ENCODE measurements at regions not wholly inside any gene's neighbourhood (a gene's known extent, or its start where the extent isn't known, plus 50 kb on each side); places are given as distances from the start of the nearest gene placed in this dataset.

GRCh38 chr9:81465468-81466011 lies 223.8 kb downstream of the TLE1 start:
- Histone ChIP-seq H3K9ac (ENCODE audit: low read length) (no peak overlapping the region), H3K36me3 (ENCODE audit: insufficient read depth, low read length) (no peaks in the 10 kb centered on the region), H3K27me3 (ENCODE audit: control insufficient read depth in 1 of 2, insufficient read depth in 2 of 2, low read length in 2 of 2) (no peaks in the 10 kb centered on the region), H3K9me3 (ENCODE audit: low read length) (no peaks in the 10 kb centered on the region), H3K27ac (ENCODE audit: low read depth, low read length) (no peak overlapping the region), H3K4me3 (ENCODE audit: low read depth in 1 of 2, low read length in 2 of 2) (no peak overlapping the region), H3K4me1 (ENCODE audit: insufficient read depth, low read length) (peaks cover 7% of the 10 kb centered on the region)

- Histone ChIP-seq H3K27ac (ENCODE audit: low read depth, low read length) (no peak overlapping the region), H3K9me3 (ENCODE audit: low read length) (no peaks in the 10 kb centered on the region), H3K36me3 (ENCODE audit: insufficient read depth, low read length) (no peaks in the 10 kb centered on the region), H3K9ac (ENCODE audit: low read length) (no peak overlapping the region), H3K27me3 (ENCODE audit: control insufficient read depth in 1 of 2, insufficient read depth in 2 of 2, low read length in 2 of 2) (no peaks in the 10 kb centered on the region), H3K4me1 (ENCODE audit: insufficient read depth, low read length) (peaks cover 7% of the 10 kb centered on the region), H3K4me3 (ENCODE audit: low read depth in 1 of 2, low read length in 2 of 2) (no peak overlapping the region)
These were observed 226.5 kb downstream of the TLE1 start for GRCh38 chr9:81462801-81463200.

- no peaks in the 10 kb centered on the region for H3K27me3 ChIP-seq (ENCODE audit: control insufficient read depth in 1 of 2, insufficient read depth in 2 of 2, low read length in 2 of 2)
- no peak overlapping the region for H3K4me3 ChIP-seq (ENCODE audit: low read depth in 1 of 2, low read length in 2 of 2)
- peaks cover 7% of the 10 kb centered on the region for H3K4me1 ChIP-seq (ENCODE audit: insufficient read depth, low read length)
- H3K27ac ChIP-seq (ENCODE audit: low read depth, low read length): no peak overlapping the region
- no peaks in the 10 kb centered on the region for H3K9me3 ChIP-seq (ENCODE audit: low read length)
- no peaks in the 10 kb centered on the region for H3K36me3 ChIP-seq (ENCODE audit: insufficient read depth, low read length)
- H3K9ac ChIP-seq (ENCODE audit: low read length): no peak overlapping the region
These were observed 228.2 kb downstream of the TLE1 start for GRCh38 chr9:81461196-81461595.

GRCh38 chr9:81460693-81461092 lies 228.7 kb downstream of the TLE1 start:
- Histone ChIP-seq H3K4me3 (ENCODE audit: low read depth in 1 of 2, low read length in 2 of 2) (no peak overlapping the region), H3K9ac (ENCODE audit: low read length) (no peak overlapping the region), H3K27ac (ENCODE audit: low read depth, low read length) (no peak overlapping the region), H3K27me3 (ENCODE audit: control insufficient read depth in 1 of 2, insufficient read depth in 2 of 2, low read length in 2 of 2) (no peaks in the 10 kb centered on the region), H3K4me1 (ENCODE audit: insufficient read depth, low read length) (peaks cover 5% of the 10 kb centered on the region), H3K9me3 (ENCODE audit: low read length) (no peaks in the 10 kb centered on the region), H3K36me3 (ENCODE audit: insufficient read depth, low read length) (no peaks in the 10 kb centered on the region)

GRCh38 chr9:81459591-81459990 lies 229.8 kb downstream of the TLE1 start:
- no peaks in the 10 kb centered on the region for H3K4me1 ChIP-seq (ENCODE audit: insufficient read depth, low read length)
- H3K4me3 ChIP-seq (ENCODE audit: low read depth in 1 of 2, low read length in 2 of 2): no peak overlapping the region
- H3K36me3 ChIP-seq (ENCODE audit: insufficient read depth, low read length): no peaks in the 10 kb centered on the region
- no peak overlapping the region for H3K9ac ChIP-seq (ENCODE audit: low read length)
- no peak overlapping the region for H3K27ac ChIP-seq (ENCODE audit: low read depth, low read length)
- no peaks in the 10 kb centered on the region for H3K27me3 ChIP-seq (ENCODE audit: control insufficient read depth in 1 of 2, insufficient read depth in 2 of 2, low read length in 2 of 2)
- H3K9me3 ChIP-seq (ENCODE audit: low read length): no peaks in the 10 kb centered on the region

GRCh38 chr9:81456431-81457006 lies 232.8 kb downstream of the TLE1 start:
- Histone ChIP-seq H3K9ac (ENCODE audit: low read length) (no peak overlapping the region), H3K4me1 (ENCODE audit: insufficient read depth, low read length) (no peaks in the 10 kb centered on the region), H3K4me3 (ENCODE audit: low read depth in 1 of 2, low read length in 2 of 2) (no peak overlapping the region), H3K36me3 (ENCODE audit: insufficient read depth, low read length) (no peaks in the 10 kb centered on the region), H3K27ac (ENCODE audit: low read depth, low read length) (no peak overlapping the region), H3K27me3 (ENCODE audit: control insufficient read depth in 1 of 2, insufficient read depth in 2 of 2, low read length in 2 of 2) (no peaks in the 10 kb centered on the region), H3K9me3 (ENCODE audit: low read length) (no peaks in the 10 kb centered on the region)

GRCh38 chr9:81455462-81456219 lies 233.7 kb downstream of the TLE1 start:
- no peak overlapping the region for H3K9ac ChIP-seq (ENCODE audit: low read length)
- H3K27ac ChIP-seq (ENCODE audit: low read depth, low read length): no peak overlapping the region
- no peaks in the 10 kb centered on the region for H3K27me3 ChIP-seq (ENCODE audit: control insufficient read depth in 1 of 2, insufficient read depth in 2 of 2, low read length in 2 of 2)
- H3K9me3 ChIP-seq (ENCODE audit: low read length): no peaks in the 10 kb centered on the region
- H3K4me3 ChIP-seq (ENCODE audit: low read depth in 1 of 2, low read length in 2 of 2): no peak overlapping the region
- no peaks in the 10 kb centered on the region for H3K36me3 ChIP-seq (ENCODE audit: insufficient read depth, low read length)
- no peaks in the 10 kb centered on the region for H3K4me1 ChIP-seq (ENCODE audit: insufficient read depth, low read length)

GRCh38 chr9:81445331-81445921 lies 243.9 kb downstream of the TLE1 start:
- Histone ChIP-seq H3K4me1 (ENCODE audit: insufficient read depth, low read length) (no peaks in the 10 kb centered on the region), H3K27ac (ENCODE audit: low read depth, low read length) (no peak overlapping the region), H3K9ac (ENCODE audit: low read length) (no peak overlapping the region), H3K36me3 (ENCODE audit: insufficient read depth, low read length) (no peaks in the 10 kb centered on the region), H3K9me3 (ENCODE audit: low read length) (peaks cover 10% of the 10 kb centered on the region), H3K27me3 (ENCODE audit: control insufficient read depth in 1 of 2, insufficient read depth in 2 of 2, low read length in 2 of 2) (no peaks in the 10 kb centered on the region), H3K4me3 (ENCODE audit: low read depth in 1 of 2, low read length in 2 of 2) (no peak overlapping the region)

GRCh38 chr9:81431641-81432040 lies 257.7 kb downstream of the TLE1 start:
- Histone ChIP-seq H3K4me3 (ENCODE audit: low read depth in 1 of 2, low read length in 2 of 2) (no peak overlapping the region), H3K27ac (ENCODE audit: low read depth, low read length) (no peak overlapping the region), H3K27me3 (ENCODE audit: control insufficient read depth in 1 of 2, insufficient read depth in 2 of 2, low read length in 2 of 2) (no peaks in the 10 kb centered on the region), H3K4me1 (ENCODE audit: insufficient read depth, low read length) (peaks cover 8% of the 10 kb centered on the region), H3K9me3 (ENCODE audit: low read length) (peaks cover 7% of the 10 kb centered on the region), H3K36me3 (ENCODE audit: insufficient read depth, low read length) (no peaks in the 10 kb centered on the region), H3K9ac (ENCODE audit: low read length) (no peak overlapping the region)

- Histone ChIP-seq H3K9ac (ENCODE audit: low read length) (no peak overlapping the region), H3K27ac (ENCODE audit: low read depth, low read length) (no peak overlapping the region), H3K27me3 (ENCODE audit: control insufficient read depth in 1 of 2, insufficient read depth in 2 of 2, low read length in 2 of 2) (no peaks in the 10 kb centered on the region), H3K36me3 (ENCODE audit: insufficient read depth, low read length) (no peaks in the 10 kb centered on the region), H3K4me1 (ENCODE audit: insufficient read depth, low read length) (peaks cover 8% of the 10 kb centered on the region), H3K9me3 (ENCODE audit: low read length) (peaks cover 7% of the 10 kb centered on the region), H3K4me3 (ENCODE audit: low read depth in 1 of 2, low read length in 2 of 2) (no peak overlapping the region)
These were observed 258.6 kb downstream of the TLE1 start for GRCh38 chr9:81430727-81431126.

- Histone ChIP-seq H3K4me3 (ENCODE audit: low read depth in 1 of 2, low read length in 2 of 2) (no peak overlapping the region), H3K27me3 (ENCODE audit: control insufficient read depth in 1 of 2, insufficient read depth in 2 of 2, low read length in 2 of 2) (no peaks in the 10 kb centered on the region), H3K9me3 (ENCODE audit: low read length) (peaks cover 7% of the 10 kb centered on the region), H3K36me3 (ENCODE audit: insufficient read depth, low read length) (no peaks in the 10 kb centered on the region), H3K27ac (ENCODE audit: low read depth, low read length) (no peak overlapping the region), H3K4me1 (ENCODE audit: insufficient read depth, low read length) (peaks cover 8% of the 10 kb centered on the region), H3K9ac (ENCODE audit: low read length) (no peak overlapping the region)
These were observed 261.5 kb downstream of the TLE1 start for GRCh38 chr9:81427870-81428269.

Measured in muscle layer of colon (tissue), 2 donors.